Natural killer cell (primary cell): ENCODE measurements at regions not wholly inside any gene's neighbourhood (a gene's known extent, or its start where the extent isn't known, plus 50 kb on each side); places are given as distances from the start of the nearest gene placed in this dataset.

ENCODE experiments used
- ATAC-seq, 3 donors: fragments of 150-1000 bp in 2 of 3; fragments of 200-7000 bp in 1 of 3; cut with Tn5 transposase; 1 replicate in 1 of 3; 2 replicates in 2 of 3; pipeline ENCODE4 v1.10.0; 2021; ENCODE audit warnings: mild to moderate bottlenecking in 2 of 3, moderate library complexity in 2 of 3
- DNase-seq, 2 donors: peaks; one replicate each; pipeline versions ENCODE4 v3.0.0 to v3.0.0-alpha.2; 2013 to 2021; ENCODE audit warnings: mixed read lengths in 1 of 2
- H3K27ac ChIP-seq: one replicate; pipeline ENCODE4 v1.5.1; 2013; ENCODE audit warnings: mild to moderate bottlenecking, low read length
- H3K27me3 ChIP-seq: one replicate; pipeline ENCODE4 v1.6.1; 2013; ENCODE audit warnings: low read length; ENCODE audit not compliant: control insufficient read depth, insufficient read depth
- H3K36me3 ChIP-seq: one replicate; pipeline ENCODE4 v1.6.1; 2013; ENCODE audit warnings: low read length; ENCODE audit not compliant: control insufficient read depth, insufficient read depth
- H3K4me1 ChIP-seq: one replicate; pipeline ENCODE4 v1.6.1; 2013; ENCODE audit warnings: low read length; ENCODE audit not compliant: control insufficient read depth, insufficient read depth
- H3K4me3 ChIP-seq: one replicate; pipeline ENCODE4 v1.5.1; 2013; ENCODE audit warnings: low read length
- H3K9me3 ChIP-seq: one replicate; pipeline ENCODE4 v1.6.1; 2013; ENCODE audit warnings: low read length; ENCODE audit not compliant: control insufficient read depth, insufficient read depth
- H3K27ac Mint-ChIP-seq, 2 donors: one replicate each; pipeline ENCODE4 v1.8.0; 2022; ENCODE audit warnings: mild to moderate bottlenecking in 2 of 2, mixed read lengths in 2 of 2, moderate library complexity in 1 of 2
- H3K27me3 Mint-ChIP-seq, 2 donors: one replicate each; pipeline ENCODE4 v1.8.0; 2022; ENCODE audit warnings: low read depth in 2 of 2, mixed read lengths in 2 of 2
- H3K36me3 Mint-ChIP-seq: one replicate; pipeline ENCODE4 v1.8.0; 2022; ENCODE audit warnings: mixed read lengths
- H3K4me1 Mint-ChIP-seq, 2 donors: one replicate each; pipeline ENCODE4 v1.8.0; 2022; ENCODE audit warnings: mixed read lengths in 2 of 2
- H3K4me3 Mint-ChIP-seq: one replicate; pipeline ENCODE4 v1.8.0; 2022; ENCODE audit warnings: mild to moderate bottlenecking, moderate library complexity, mixed read lengths
- H3K9me3 Mint-ChIP-seq, 2 donors: one replicate each; pipeline ENCODE4 v1.8.0; 2022; ENCODE audit warnings: mixed read lengths in 2 of 2
- CTCF ChIP-seq: fragments of 200-600 bp; IDR thresholded peaks from one replicate; pipeline ENCODE4 v1.8.0; 2022; ENCODE audit warnings: antibody characterized with exemption
- WGBS: methylation state at CpG from one replicate; pipeline ENCODE4 v1.1.7; 2013; ENCODE audit warnings: missing lambda C conversion rate; ENCODE audit not compliant: insufficient coverage; 5-methylcytosine and 5-hydroxymethylcytosine counted together
- intact Hi-C: fragments of 100-400 bp; cut with micrococcal nuclease; formaldehyde crosslinking; loops from one replicate; pipeline ENCODE4 v1.14.2; 2022

GRCh38 chr6:23280437-23280836, 711.1 kb downstream of the HDGFL1 start:
- WGBS, result 79% methylated on average over 2 of the region's 2 CpGs
- Mint-ChIP-seq H3K9me3 (peaks cover 3 to 11% of the 10 kb centered on the region in 2 donors), H3K27ac (no peak overlapping the region), H3K27me3 (no peaks in the 10 kb centered on the region), H3K36me3 (peaks cover 6% of the 10 kb centered on the region), H3K4me1 (no peaks in the 10 kb centered on the region), H3K4me3 (no peak overlapping the region)
- intact Hi-C loops, result no loop called here
- Histone ChIP-seq H3K4me1 (no peaks in the 10 kb centered on the region), H3K27me3 (no peaks in the 10 kb centered on the region), H3K9me3 (no peaks in the 10 kb centered on the region), H3K36me3 (no peaks in the 10 kb centered on the region), H3K27ac (no peak overlapping the region), H3K4me3 (no peak overlapping the region)
- TF ChIP-seq CTCF, result no peak
- DNase-seq, result no peak
- ATAC-seq, result no peak

GRCh38 chr6:23282252-23283021, 713.1 kb downstream of the HDGFL1 start:
- no peak overlapping the region for H3K27ac Mint-ChIP-seq
- H3K4me3 Mint-ChIP-seq, result no peak overlapping the region
- H3K4me1 Mint-ChIP-seq, result no peaks in the 10 kb centered on the region
- H3K27ac ChIP-seq, result no peak overlapping the region
- no peaks in the 10 kb centered on the region for H3K27me3 ChIP-seq
- 90% methylated on average over 9 of the region's 10 CpGs for WGBS
- intact Hi-C loops, result no loop called here
- no peaks in the 10 kb centered on the region for H3K9me3 ChIP-seq
- H3K36me3 ChIP-seq, result no peaks in the 10 kb centered on the region
- no peak for TF ChIP-seq CTCF
- no peaks in the 10 kb centered on the region for H3K27me3 Mint-ChIP-seq
- H3K36me3 Mint-ChIP-seq, result peaks cover 6% of the 10 kb centered on the region
- no peak for DNase-seq
- no peak overlapping the region for H3K4me3 ChIP-seq
- no peak for ATAC-seq
- H3K4me1 ChIP-seq, result no peaks in the 10 kb centered on the region
- peaks cover 3 to 16% of the 10 kb centered on the region in 2 donors for H3K9me3 Mint-ChIP-seq

GRCh38 chr6:23293653-23294052, 724.3 kb downstream of the HDGFL1 start:
- no peak for TF ChIP-seq CTCF
- Mint-ChIP-seq H3K4me1 (no peaks in the 10 kb centered on the region), H3K27me3 (no peaks in the 10 kb centered on the region)

GRCh38 chr6:23301556-23301955, 732.2 kb downstream of the HDGFL1 start:
- Mint-ChIP-seq H3K4me1 (no peaks in the 10 kb centered on the region), H3K4me3 (no peak overlapping the region), H3K9me3 (peaks cover 9 to 12% of the 10 kb centered on the region in 2 donors), H3K27ac (no peak overlapping the region), H3K27me3 (no peaks in the 10 kb centered on the region), H3K36me3 (no peaks in the 10 kb centered on the region)
- TF ChIP-seq CTCF, result no peak
- ATAC-seq (no peak), DNase-seq (no peak)
- H3K36me3 ChIP-seq, result no peaks in the 10 kb centered on the region
- H3K4me1 ChIP-seq, result no peaks in the 10 kb centered on the region
- H3K27ac ChIP-seq, result no peak overlapping the region
- H3K27me3 ChIP-seq, result no peaks in the 10 kb centered on the region
- intact Hi-C loops, result no loop called here
- H3K9me3 ChIP-seq, result no peaks in the 10 kb centered on the region
- no peak overlapping the region for H3K4me3 ChIP-seq

More at GRCh38 chr6:23293653-23294052, 724.3 kb downstream of the HDGFL1 start:
- DNase-seq, result no peak
- ATAC-seq, result no peak
- H3K27me3 ChIP-seq, result no peaks in the 10 kb centered on the region
- 83% methylated on average over 2 of the region's 3 CpGs for WGBS
- Mint-ChIP-seq H3K9me3 (peaks cover 3 to 12% of the 10 kb centered on the region in 2 donors), H3K4me3 (no peak overlapping the region), H3K36me3 (peaks cover 6% of the 10 kb centered on the region), H3K27ac (no peak overlapping the region)
- intact Hi-C loops, result no loop called here
- no peak overlapping the region for H3K27ac ChIP-seq
- no peaks in the 10 kb centered on the region for H3K36me3 ChIP-seq
- no peaks in the 10 kb centered on the region for H3K4me1 ChIP-seq
- H3K9me3 ChIP-seq, result no peaks in the 10 kb centered on the region
- H3K4me3 ChIP-seq, result no peak overlapping the region
